CD4-positive, alpha-beta T cell treated with Interleukin-6 at 100 ng/mL for 8 hours (primary cell): ENCODE measurements at regions not wholly inside any gene's neighbourhood (a gene's known extent, or its start where the extent isn't known, plus 50 kb on each side); places are given as distances from the start of the nearest gene placed in this dataset.
"Not testable (repeated sequence)": the region's sequence is repeated elsewhere in the genome, so short reads cannot be mapped to it uniquely, and the experiment has no call there.

Experiments
- DNase-seq: peaks from one replicate; pipeline ENCODE4 v3.0.0-alpha.2; 2020; ENCODE audit warnings: mixed read lengths, low spot score

GRCh38 chr2:111366641-111367029, 245.9 kb downstream of the BCL2L11 start:
- DNase-seq, result not testable (repeated sequence)

DNA sequence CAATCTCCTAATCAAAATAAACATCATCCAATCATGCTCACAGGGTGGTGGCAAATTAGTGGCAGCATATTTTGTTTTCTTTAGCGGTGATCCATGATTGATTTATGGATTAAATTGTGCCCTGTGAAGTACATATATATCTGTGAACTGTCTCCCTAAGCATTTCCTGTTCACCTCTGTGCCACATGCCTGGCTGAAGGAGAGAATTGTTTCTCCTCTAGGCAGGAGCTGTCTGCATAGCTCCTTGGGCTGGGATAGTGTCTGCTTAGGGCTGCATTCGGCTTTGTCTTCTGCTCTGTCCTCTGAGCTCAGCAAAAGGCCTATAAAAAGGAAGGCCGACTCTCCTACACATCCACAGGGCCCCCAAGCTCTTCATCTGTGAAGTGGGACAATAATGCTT, 246.4 kb downstream of the BCL2L11 start:
- not testable (repeated sequence) for DNase-seq

DNA sequence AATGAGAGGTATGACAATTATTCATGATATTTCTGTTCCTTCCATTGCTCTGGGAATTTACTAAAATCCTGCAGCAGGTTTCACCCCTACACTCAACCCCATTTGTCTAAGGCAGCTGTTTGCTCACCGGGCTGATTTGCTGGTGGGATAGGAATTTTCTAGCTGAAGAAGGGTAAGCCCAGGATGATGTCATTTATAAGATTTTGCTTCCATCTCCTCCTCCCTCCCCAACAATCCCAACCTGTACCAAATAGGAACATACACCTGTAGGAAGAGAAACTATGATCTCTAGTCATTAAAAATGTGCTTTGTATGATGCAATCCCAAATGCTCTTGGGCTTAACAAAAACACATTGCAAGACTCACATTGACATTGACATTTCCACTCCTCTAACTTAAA, 247.2 kb downstream of the BCL2L11 start:
- not testable (repeated sequence) for DNase-seq

GRCh38 chr2:111368288-111368687, 247.6 kb downstream of the BCL2L11 start:
- DNase-seq, result not testable (repeated sequence)

DNA sequence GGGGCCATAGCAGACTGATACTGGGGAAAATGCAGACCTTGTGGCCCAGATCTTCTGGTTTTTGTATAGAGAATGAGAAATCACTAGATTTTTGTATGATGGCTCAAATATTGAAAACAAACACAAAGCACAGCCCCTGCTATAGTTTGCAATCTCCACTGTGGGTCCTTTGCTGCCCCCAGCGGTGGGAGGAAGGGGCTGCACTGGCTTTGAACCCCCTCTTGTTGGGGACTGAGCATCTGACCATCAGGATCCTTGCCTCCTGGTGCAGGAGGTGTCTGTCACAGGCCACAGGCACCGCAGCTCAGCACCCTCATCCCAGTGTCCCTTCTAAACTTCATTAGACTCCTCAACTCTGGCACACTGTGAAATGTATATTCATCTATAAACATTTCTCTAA, 252.3 kb downstream of the BCL2L11 start:
- not testable (repeated sequence) for DNase-seq

GRCh38 chr2:111373989-111374388, 253.3 kb downstream of the BCL2L11 start:
- not testable (repeated sequence) for DNase-seq

DNA sequence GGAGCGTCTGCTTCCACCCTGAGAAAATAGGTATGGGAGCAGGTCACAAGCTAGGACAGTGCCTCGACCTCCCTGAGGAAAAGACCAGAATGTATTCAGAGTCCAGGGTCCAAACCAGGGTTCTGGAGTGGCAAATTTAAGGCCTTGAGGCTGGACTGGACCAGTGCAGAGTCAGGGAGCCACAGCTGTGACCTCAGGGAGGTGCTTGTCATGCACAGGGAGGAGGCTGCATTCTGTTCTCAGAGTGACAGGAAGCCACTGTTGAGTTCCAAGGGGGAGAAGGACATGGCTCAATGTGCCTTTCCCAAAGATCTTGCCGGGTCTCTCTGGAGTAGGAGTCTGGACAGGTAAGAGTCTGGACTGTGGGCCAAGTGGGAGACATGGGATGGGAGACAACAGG, 254.0 kb downstream of the BCL2L11 start:
- DNase-seq, result not testable (repeated sequence)

- not testable (repeated sequence) for DNase-seq
Observed at GRCh38 chr2:111375320-111375883, 254.7 kb downstream of the BCL2L11 start.

- not testable (repeated sequence) for DNase-seq
Observed at GRCh38 chr2:111376272-111376970, 255.7 kb downstream of the BCL2L11 start.

GRCh38 chr2:111376971-111377352, 256.2 kb downstream of the BCL2L11 start:
- not testable (repeated sequence) for DNase-seq

- not testable (repeated sequence) for DNase-seq
Observed at GRCh38 chr2:111377386-111377959, 256.8 kb downstream of the BCL2L11 start.

DNA sequence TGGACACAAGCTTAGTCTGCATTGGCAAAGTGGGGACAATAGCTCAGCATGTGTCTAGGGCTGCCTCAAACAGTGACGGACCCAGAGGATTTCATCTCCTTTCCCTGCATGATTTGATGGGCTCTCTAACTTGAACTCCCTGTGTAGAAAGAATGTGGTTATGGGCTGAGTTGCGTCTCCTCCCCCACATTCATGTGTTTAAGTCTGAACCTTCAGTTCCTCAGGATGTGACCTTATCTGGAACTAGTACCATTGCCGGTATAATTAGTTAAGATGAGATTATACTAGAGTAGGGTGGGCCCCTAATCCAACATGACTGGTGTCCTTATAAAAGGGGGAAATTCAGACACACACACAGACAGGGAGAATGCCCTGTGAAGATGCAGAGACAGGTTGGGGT, 257.6 kb downstream of the BCL2L11 start:
- DNase-seq, result not testable (repeated sequence)

- not testable (repeated sequence) for DNase-seq
Observed at GRCh38 chr2:111380733-111381439, 260.2 kb downstream of the BCL2L11 start.

- DNase-seq, result not testable (repeated sequence)
Observed at GRCh38 chr2:111381530-111382306, 261.0 kb downstream of the BCL2L11 start.

- DNase-seq, result not testable (repeated sequence)
Observed at GRCh38 chr2:111382507-111382906, 261.8 kb downstream of the BCL2L11 start.

DNA sequence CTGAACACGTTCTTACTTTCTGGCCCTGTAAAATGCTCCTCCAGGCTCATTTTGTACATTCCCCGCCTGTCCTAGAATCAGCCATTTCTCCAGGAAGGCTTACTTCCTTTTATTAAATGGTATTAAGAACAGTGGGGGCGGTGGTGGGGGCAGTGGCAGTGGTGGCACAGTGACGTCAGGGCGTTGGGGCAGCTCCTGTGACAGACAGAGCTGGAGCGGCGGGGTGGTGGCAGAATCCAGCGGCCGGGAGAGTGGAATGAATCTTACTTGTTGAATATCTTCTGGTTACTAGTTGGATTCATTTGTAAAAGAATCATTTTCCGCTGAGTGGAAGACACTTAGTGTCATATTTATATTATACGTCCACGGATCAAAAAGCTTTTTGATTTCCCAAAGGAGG, 262.6 kb downstream of the BCL2L11 start:
- not testable (repeated sequence) for DNase-seq

DNA sequence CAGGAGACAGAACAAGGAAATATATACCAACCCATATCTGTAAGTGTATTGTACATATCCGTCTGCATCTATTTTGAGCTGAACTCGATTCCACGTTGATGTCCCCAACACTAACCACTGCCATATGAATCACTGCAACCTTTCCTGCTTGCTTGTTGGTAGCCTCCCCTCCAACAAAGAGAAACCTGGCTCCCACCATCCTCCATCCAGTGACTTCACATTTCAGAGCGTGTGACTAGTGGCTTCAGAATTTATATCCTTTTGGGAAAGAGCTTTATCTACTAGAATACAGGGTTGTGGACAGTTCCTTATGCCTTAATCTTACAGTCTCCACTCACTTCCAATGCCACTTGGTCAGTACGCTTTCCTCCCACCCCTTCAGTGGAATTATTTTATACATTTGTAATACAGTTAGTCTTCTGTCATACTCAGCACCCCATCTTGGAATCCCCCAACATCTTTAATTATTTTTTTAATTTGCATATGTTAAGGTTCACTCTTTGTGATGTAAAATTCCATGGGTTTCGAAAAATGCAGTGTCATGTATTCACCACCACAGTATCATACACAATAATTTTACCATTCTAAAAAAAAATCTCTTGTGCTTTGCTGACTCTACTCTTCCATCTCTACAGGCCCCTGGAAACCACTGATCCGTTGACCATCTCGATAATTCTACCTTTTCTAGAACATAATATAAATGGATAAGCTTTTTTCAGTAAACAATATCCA, 264.7 kb downstream of the BCL2L11 start:
- not testable (repeated sequence) for DNase-seq

DNA sequence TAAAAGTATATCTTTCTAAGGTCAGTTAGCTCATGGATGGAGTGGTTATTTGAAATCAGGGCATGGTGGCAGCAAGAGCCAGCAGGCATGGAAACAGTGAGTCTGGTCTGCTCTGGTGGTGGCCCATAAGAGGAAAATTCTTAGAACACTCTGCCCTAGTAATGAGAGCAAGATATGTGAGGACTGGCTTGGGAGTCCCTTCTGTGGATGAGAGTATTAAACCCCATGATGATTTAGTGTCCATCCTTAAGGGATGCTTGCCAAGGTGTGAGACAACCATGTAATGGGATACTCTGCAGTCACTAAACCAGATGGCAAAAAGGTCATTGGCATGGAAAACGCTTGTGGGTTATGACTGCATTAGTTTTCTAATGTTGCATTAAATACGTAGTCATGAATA, 269.9 kb downstream of the BCL2L11 start:
- not testable (repeated sequence) for DNase-seq

- DNase-seq, result peak; percentile 15
Observed at GRCh38 chr2:111395350-111396128, 274.8 kb downstream of the BCL2L11 start.

- not testable (repeated sequence) for DNase-seq
Observed at GRCh38 chr2:111400598-111401253, 280.0 kb downstream of the BCL2L11 start.
